ENCODE measurements at regions not wholly inside any gene's neighbourhood (a gene's known extent, or its start where the extent isn't known, plus 50 kb on each side); places are given as distances from the start of the nearest gene placed in this dataset.

DNA sequence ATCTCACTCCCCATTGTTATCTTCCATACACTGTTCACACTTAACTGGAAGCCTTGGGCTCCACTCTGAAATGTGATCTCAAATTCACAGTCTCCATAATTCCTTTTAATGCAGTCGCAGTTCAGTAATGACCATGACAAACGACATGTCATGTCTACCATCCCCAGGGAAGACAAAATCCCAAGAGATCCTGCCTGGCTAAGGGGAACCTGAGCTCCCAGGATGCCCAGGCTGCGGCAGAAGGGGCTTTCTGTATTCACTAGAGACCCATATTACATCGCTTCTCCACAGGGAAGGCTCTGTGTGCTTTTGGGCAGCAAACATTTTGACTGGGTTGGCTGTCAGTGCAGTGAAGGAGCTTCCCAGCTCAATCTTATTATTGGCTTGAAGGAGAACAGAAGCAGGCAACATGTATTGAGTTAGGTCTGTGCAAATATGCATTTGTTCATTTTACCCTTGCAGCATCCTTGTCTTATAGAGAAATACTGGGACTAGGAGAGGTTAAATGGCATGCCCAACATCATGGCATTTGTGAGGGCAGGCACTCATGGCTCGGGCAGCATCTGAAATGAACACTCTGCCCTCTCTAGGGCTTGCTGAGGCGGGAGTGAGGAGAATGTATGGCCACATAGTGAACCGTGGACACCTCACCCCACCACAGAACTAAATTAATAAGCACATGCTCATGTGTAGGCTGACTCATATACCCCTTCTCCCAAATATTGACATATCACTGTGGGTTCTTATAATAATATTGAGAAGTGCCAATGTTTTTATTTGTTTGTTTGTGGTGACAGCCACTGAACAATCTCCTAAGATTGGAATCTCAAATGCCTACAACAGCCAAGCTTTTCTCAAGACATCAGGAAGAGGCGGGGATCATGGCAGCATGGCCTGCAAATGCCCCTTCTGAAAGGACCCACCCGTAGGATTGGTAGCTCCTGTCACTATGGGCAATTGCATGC is 141.6 kb upstream of the FOXB1 start:
- ChIA-PET POLR2A (no interaction called here), RAD21 (ENCODE audit: low non-redundant PET in 1 of 2, low total read pairs in 2 of 2, uncharacterized antibody in 2 of 2, unreplicated experiment in 2 of 2) (no interaction called here), CTCF (interaction anchor here (1.2 to 1.7 kb wide), 2 partner anchors 15 to 171 kb away, joined by 3 to 4 read pairs; no protein-coding TSS in a partner anchor)
- TF ChIP-seq RAD21 (IDR thresholded peaks at IDR 0.05; ENCODE audit: low read depth) (no peak), EGR1 (IDR thresholded peaks at IDR 0.05; ENCODE audit: low read depth) (no peak), ZFX (IDR thresholded peaks at IDR 0.05) (no peak), EZH2 (IDR thresholded peaks at IDR 0.05) (no peak), SIN3A (IDR thresholded peaks at IDR 0.05; ENCODE audit: low read depth) (no peak), YY1 (IDR thresholded peaks at IDR 0.05; ENCODE audit: extremely low read depth, insufficient replicate concordance, low read depth, low read length) (no peak), CEBPB (IDR thresholded peaks at IDR 0.05; ENCODE audit: low read depth) (no peak), ATF3 (IDR thresholded peaks at IDR 0.05) (no peak), POLR2A (IDR thresholded peaks at IDR 0.05; ENCODE audit: borderline replicate concordance, extremely low read depth, insufficient read depth, insufficient read length) (no peak), CBX3 (IDR thresholded peaks at IDR 0.05; ENCODE audit: low read depth) (no peak), ZNF274 (IDR thresholded peaks at IDR 0.05; ENCODE audit: low read depth, low read length) (no peak), JUND (IDR thresholded peaks at IDR 0.05) (no peak), FOSL1 (IDR thresholded peaks at IDR 0.05; ENCODE audit: low read depth) (no peak), ELF1 (IDR thresholded peaks at IDR 0.05; ENCODE audit: borderline replicate concordance, low read depth) (no peak), SP1 (IDR thresholded peaks at IDR 0.05; ENCODE audit: low read depth) (no peak), EZH2phosphoT487 (IDR thresholded peaks at IDR 0.05; ENCODE audit: borderline replicate concordance) (no peak), SRF (IDR thresholded peaks at IDR 0.05; ENCODE audit: low read depth) (no peak), POLR2AphosphoS5 (IDR thresholded peaks at IDR 0.05; ENCODE audit: low read depth, low read length) (no peak)
- TF ChIP-seq, protein P1, sequence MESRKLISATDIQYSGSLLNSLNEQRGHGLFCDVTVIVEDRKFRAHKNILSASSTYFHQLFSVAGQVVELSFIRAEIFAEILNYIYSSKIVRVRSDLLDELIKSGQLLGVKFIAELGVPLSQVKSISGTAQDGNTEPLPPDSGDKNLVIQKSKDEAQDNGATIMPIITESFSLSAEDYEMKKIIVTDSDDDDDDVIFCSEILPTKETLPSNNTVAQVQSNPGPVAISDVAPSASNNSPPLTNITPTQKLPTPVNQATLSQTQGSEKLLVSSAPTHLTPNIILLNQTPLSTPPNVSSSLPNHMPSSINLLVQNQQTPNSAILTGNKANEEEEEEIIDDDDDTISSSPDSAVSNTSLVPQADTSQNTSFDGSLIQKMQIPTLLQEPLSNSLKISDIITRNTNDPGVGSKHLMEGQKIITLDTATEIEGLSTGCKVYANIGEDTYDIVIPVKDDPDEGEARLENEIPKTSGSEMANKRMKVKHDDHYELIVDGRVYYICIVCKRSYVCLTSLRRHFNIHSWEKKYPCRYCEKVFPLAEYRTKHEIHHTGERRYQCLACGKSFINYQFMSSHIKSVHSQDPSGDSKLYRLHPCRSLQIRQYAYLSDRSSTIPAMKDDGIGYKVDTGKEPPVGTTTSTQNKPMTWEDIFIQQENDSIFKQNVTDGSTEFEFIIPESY (IDR thresholded peaks at IDR 0.05; ENCODE audit: extremely low read depth, insufficient replicate concordance, low read length), result no peak
- TF ChIP-seq, protein P2, sequence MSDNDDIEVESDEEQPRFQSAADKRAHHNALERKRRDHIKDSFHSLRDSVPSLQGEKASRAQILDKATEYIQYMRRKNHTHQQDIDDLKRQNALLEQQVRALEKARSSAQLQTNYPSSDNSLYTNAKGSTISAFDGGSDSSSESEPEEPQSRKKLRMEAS (IDR thresholded peaks at IDR 0.05), result no peak
- intact Hi-C loops (cut with micrococcal nuclease), result no loop called here
- no peak for DNase-seq (ENCODE audit: low read depth, low spot score)
- Histone ChIP-seq H3K9ac (ENCODE audit: low read length) (no peak overlapping the region), H3K36me3 (ENCODE audit: control insufficient read depth in 1 of 2, insufficient read depth in 2 of 2, low read length in 2 of 2) (no peaks in the 10 kb centered on the region), H3K4me2 (ENCODE audit: low read length) (no peak overlapping the region), H3K4me3 (replicated peaks in 1 of 2; ENCODE audit: low read depth in 1 of 2, low read length in 2 of 2) (no peak overlapping the region), H3K9me3 (ENCODE audit: control insufficient read depth in 1 of 2, insufficient read depth in 1 of 2, low read depth in 1 of 2, low read length in 2 of 2) (no peaks in the 10 kb centered on the region), H3K27me3 (ENCODE audit: insufficient read depth, low read length) (peaks cover 48% of the 10 kb centered on the region), H2AFZ (ENCODE audit: low read depth, low read length, poor library complexity, severe bottlenecking) (no peak overlapping the region), H3K27ac (ENCODE audit: low read depth, low read length) (no peak overlapping the region), H4K20me1 (ENCODE audit: insufficient read depth) (no peaks in the 10 kb centered on the region), H3K9me2 (ENCODE audit: insufficient read depth) (no peaks in the 10 kb centered on the region), H3K4me1 (ENCODE audit: control insufficient read depth in 1 of 2, insufficient read depth in 2 of 2, low read length in 2 of 2) (no peaks in the 10 kb centered on the region), H3K79me2 (ENCODE audit: insufficient read depth, low read length) (no peaks in the 10 kb centered on the region)
- BruUV-seq (replicated peaks), result no TSS peak
- ATAC-seq, result no peak

All from HCT116 (cell line).